Ishikawa (cell line): ENCODE measurements at regions not wholly inside any gene's neighbourhood (a gene's known extent, or its start where the extent isn't known, plus 50 kb on each side); places are given as distances from the start of the nearest gene placed in this dataset.

Source experiments
- CEBPB ChIP-seq: IDR thresholded peaks from 2 replicates; pipeline ENCODE4 v1.6.1; 2012
- CREB1 ChIP-seq: IDR thresholded peaks from 2 replicates; pipeline ENCODE4 v1.6.1; 2012; ENCODE audit warnings: low read depth
- EGR1 ChIP-seq: IDR thresholded peaks from 2 replicates; pipeline ENCODE4 v1.6.1; 2012
- EP300 ChIP-seq: IDR thresholded peaks from 2 replicates; pipeline ENCODE4 v1.6.1; 2012; ENCODE audit warnings: borderline replicate concordance
- NFIC ChIP-seq: IDR thresholded peaks from 2 replicates; pipeline ENCODE4 v1.6.1; 2012
- RAD21 ChIP-seq: IDR thresholded peaks from 2 replicates; pipeline ENCODE4 v1.6.1; 2012; ENCODE audit warnings: low read depth
- TAF1 ChIP-seq: IDR thresholded peaks from 2 replicates; pipeline ENCODE4 v1.6.1; 2012; ENCODE audit warnings: low read depth, mild to moderate bottlenecking
- TCF12 ChIP-seq: IDR thresholded peaks from 2 replicates; pipeline ENCODE4 v1.6.1; 2012; ENCODE audit warnings: low read depth
- TEAD4 ChIP-seq: IDR thresholded peaks from 2 replicates; pipeline ENCODE4 v1.6.1; 2012
- YY1 ChIP-seq: IDR thresholded peaks from 2 replicates; pipeline ENCODE4 v1.6.1; 2012; ENCODE audit warnings: low read depth
- TF ChIP-seq, protein P1 (sequence below): IDR thresholded peaks from 2 replicates; pipeline ENCODE4 v1.6.1; 2012; ENCODE audit warnings: low read depth, mild to moderate bottlenecking
- TF ChIP-seq, protein P2 (sequence below): IDR thresholded peaks from 2 replicates; pipeline ENCODE4 v1.6.1; 2012
- TF ChIP-seq, protein P3 (sequence below): IDR thresholded peaks from 2 replicates; pipeline ENCODE4 v1.6.1; 2012

DNA sequence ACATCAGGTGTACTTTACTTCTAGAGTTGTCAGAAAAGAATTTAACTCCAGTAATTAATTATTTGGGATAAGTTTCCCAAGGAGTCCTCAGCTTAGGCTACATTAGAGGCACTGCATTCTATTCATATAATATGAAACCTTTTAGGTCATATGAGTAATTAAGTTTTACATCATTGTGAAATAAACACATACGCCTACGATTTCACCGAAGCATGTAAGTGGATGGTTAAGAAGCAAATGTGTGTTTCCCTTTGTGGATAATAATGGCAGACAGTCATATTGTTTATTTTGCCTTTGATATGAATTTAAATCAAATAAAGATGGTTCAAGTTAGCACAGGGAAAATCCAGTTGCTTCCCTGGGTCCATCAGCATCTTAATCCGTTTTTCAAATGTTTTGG lies 535.9 kb upstream of the ATP11B start:
- no peak for TF ChIP-seq TCF12
- TF ChIP-seq EP300 = no peak
- TF ChIP-seq, protein P1, sequence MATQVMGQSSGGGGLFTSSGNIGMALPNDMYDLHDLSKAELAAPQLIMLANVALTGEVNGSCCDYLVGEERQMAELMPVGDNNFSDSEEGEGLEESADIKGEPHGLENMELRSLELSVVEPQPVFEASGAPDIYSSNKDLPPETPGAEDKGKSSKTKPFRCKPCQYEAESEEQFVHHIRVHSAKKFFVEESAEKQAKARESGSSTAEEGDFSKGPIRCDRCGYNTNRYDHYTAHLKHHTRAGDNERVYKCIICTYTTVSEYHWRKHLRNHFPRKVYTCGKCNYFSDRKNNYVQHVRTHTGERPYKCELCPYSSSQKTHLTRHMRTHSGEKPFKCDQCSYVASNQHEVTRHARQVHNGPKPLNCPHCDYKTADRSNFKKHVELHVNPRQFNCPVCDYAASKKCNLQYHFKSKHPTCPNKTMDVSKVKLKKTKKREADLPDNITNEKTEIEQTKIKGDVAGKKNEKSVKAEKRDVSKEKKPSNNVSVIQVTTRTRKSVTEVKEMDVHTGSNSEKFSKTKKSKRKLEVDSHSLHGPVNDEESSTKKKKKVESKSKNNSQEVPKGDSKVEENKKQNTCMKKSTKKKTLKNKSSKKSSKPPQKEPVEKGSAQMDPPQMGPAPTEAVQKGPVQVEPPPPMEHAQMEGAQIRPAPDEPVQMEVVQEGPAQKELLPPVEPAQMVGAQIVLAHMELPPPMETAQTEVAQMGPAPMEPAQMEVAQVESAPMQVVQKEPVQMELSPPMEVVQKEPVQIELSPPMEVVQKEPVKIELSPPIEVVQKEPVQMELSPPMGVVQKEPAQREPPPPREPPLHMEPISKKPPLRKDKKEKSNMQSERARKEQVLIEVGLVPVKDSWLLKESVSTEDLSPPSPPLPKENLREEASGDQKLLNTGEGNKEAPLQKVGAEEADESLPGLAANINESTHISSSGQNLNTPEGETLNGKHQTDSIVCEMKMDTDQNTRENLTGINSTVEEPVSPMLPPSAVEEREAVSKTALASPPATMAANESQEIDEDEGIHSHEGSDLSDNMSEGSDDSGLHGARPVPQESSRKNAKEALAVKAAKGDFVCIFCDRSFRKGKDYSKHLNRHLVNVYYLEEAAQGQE = no peak
- no peak for TF ChIP-seq YY1
- no peak for TF ChIP-seq TAF1
- no peak for TF ChIP-seq NFIC
- TF ChIP-seq, protein P2, sequence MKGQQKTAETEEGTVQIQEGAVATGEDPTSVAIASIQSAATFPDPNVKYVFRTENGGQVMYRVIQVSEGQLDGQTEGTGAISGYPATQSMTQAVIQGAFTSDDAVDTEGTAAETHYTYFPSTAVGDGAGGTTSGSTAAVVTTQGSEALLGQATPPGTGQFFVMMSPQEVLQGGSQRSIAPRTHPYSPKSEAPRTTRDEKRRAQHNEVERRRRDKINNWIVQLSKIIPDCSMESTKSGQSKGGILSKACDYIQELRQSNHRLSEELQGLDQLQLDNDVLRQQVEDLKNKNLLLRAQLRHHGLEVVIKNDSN = no peak
- TF ChIP-seq CEBPB = no peak
- TF ChIP-seq EGR1 = no peak
- TF ChIP-seq TEAD4 = no peak
- TF ChIP-seq RAD21 = no peak
- no peak for TF ChIP-seq CREB1
- TF ChIP-seq, protein P3, sequence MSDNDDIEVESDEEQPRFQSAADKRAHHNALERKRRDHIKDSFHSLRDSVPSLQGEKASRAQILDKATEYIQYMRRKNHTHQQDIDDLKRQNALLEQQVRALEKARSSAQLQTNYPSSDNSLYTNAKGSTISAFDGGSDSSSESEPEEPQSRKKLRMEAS = no peak
